ENCODE measurements at regions not wholly inside any gene's neighbourhood (a gene's known extent, or its start where the extent isn't known, plus 50 kb on each side); places are given as distances from the start of the nearest gene placed in this dataset.

DNA sequence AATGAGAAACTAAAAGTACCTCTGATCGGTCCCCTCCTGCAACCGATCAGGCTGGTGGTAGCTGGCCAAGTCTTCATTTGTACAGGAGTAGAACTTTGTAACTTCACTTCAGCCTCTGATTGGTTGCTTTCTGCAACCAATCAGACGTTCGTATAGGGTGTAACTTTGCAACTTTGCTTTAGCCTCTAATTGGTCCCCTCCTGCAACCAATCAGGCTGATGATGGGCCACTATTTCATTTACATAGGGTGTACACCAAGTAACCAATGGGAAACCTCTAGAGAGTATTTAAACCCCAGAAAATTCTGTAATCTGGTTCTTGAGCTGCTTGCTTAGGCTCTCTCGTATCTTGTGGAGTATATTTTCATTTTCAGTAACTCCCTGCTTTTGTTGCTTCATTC lies 445.5 kb downstream of the MED10 start:
- Histone ChIP-seq H3K9ac (ENCODE audit: control insufficient read depth, extremely low read depth, insufficient read depth, low read length) (no peak overlapping the region), H2AFZ (ENCODE audit: control insufficient read depth, low read length) (no peak overlapping the region), H3K9me1 (ENCODE audit: control insufficient read depth, extremely low read depth, insufficient read depth, low read length) (no peaks in the 10 kb centered on the region), H4K20me1 (ENCODE audit: control insufficient read depth, extremely low read depth, insufficient read depth, low read length) (no peaks in the 10 kb centered on the region), H3K4me3 (ENCODE audit: control insufficient read depth in 2 of 3, extremely low read depth in 1 of 3, insufficient read depth in 2 of 3, low read depth in 1 of 3, low read length in 3 of 3) (no peak overlapping the region), H3K4me1 (ENCODE audit: control insufficient read depth, extremely low read depth, insufficient read depth, low read length) (no peaks in the 10 kb centered on the region), H3K79me2 (ENCODE audit: control insufficient read depth, insufficient read depth, low read length) (no peaks in the 10 kb centered on the region), H3K27ac (ENCODE audit: control insufficient read depth, insufficient read depth, low read length) (no peak overlapping the region), H3K9me3 (ENCODE audit: control insufficient read depth, low read depth, low read length) (peaks cover 4% of the 10 kb centered on the region), H3K36me3 (ENCODE audit: control insufficient read depth in 2 of 2, extremely low read depth in 1 of 2, insufficient read depth in 2 of 2, low read length in 2 of 2) (no peaks in the 10 kb centered on the region), H3K4me2 (ENCODE audit: control insufficient read depth, extremely low read depth, insufficient read depth, low read depth, low read length) (no peak overlapping the region), H3K27me3 (ENCODE audit: control insufficient read depth, extremely low read depth, insufficient read depth, low read length) (no peaks in the 10 kb centered on the region)
- FAIRE-seq, result no peak
- DNase-seq (ENCODE audit: low read depth, low spot score), result no peak
- TF ChIP-seq EZH2 (IDR thresholded peaks at IDR 0.05; ENCODE audit: low read length) (no peak), CTCF (optimal IDR thresholded peaks at IDR 0.05 in 1 of 3, IDR thresholded peaks at IDR 0.05 in 1 of 3, conservative IDR thresholded peaks at IDR 0.05 in 1 of 3; ENCODE audit: extremely low read depth in 1 of 3, insufficient read depth in 2 of 3, low read length in 3 of 3) (no peak)
- dilution Hi-C loops (cut with MboI; ENCODE audit: extremely low pct_ligation_motif_present, low sequenced_read_pairs), result no loop called here

GRCh38 chr5:5930561-5930960 lies 447.8 kb downstream of the MED10 start:
- DNase-seq (ENCODE audit: low read depth, low spot score) (no peak), FAIRE-seq (no peak)
- no peak overlapping the region for H3K4me3 ChIP-seq (ENCODE audit: control insufficient read depth in 2 of 3, extremely low read depth in 1 of 3, insufficient read depth in 2 of 3, low read depth in 1 of 3, low read length in 3 of 3)
- H2AFZ ChIP-seq (ENCODE audit: control insufficient read depth, low read length), result no peak overlapping the region
- no peaks in the 10 kb centered on the region for H3K79me2 ChIP-seq (ENCODE audit: control insufficient read depth, insufficient read depth, low read length)
- H3K4me2 ChIP-seq (ENCODE audit: control insufficient read depth, extremely low read depth, insufficient read depth, low read depth, low read length), result no peak overlapping the region
- no peaks in the 10 kb centered on the region for H4K20me1 ChIP-seq (ENCODE audit: control insufficient read depth, extremely low read depth, insufficient read depth, low read length)
- no peak for TF ChIP-seq CTCF (optimal IDR thresholded peaks at IDR 0.05 in 1 of 3, IDR thresholded peaks at IDR 0.05 in 1 of 3, conservative IDR thresholded peaks at IDR 0.05 in 1 of 3; ENCODE audit: extremely low read depth in 1 of 3, insufficient read depth in 2 of 3, low read length in 3 of 3)
- TF ChIP-seq EZH2 (IDR thresholded peaks at IDR 0.05; ENCODE audit: low read length), result no peak
- no peaks in the 10 kb centered on the region for H3K27me3 ChIP-seq (ENCODE audit: control insufficient read depth, extremely low read depth, insufficient read depth, low read length)
- H3K36me3 ChIP-seq (ENCODE audit: control insufficient read depth in 2 of 2, extremely low read depth in 1 of 2, insufficient read depth in 2 of 2, low read length in 2 of 2), result no peaks in the 10 kb centered on the region
- H3K27ac ChIP-seq (ENCODE audit: control insufficient read depth, insufficient read depth, low read length), result no peak overlapping the region
- no peaks in the 10 kb centered on the region for H3K9me1 ChIP-seq (ENCODE audit: control insufficient read depth, extremely low read depth, insufficient read depth, low read length)
- no peak overlapping the region for H3K9ac ChIP-seq (ENCODE audit: control insufficient read depth, extremely low read depth, insufficient read depth, low read length)
- H3K9me3 ChIP-seq (ENCODE audit: control insufficient read depth, low read depth, low read length), result peaks cover 4% of the 10 kb centered on the region
- dilution Hi-C loops (cut with MboI; ENCODE audit: extremely low pct_ligation_motif_present, low sequenced_read_pairs), result no loop called here
- no peaks in the 10 kb centered on the region for H3K4me1 ChIP-seq (ENCODE audit: control insufficient read depth, extremely low read depth, insufficient read depth, low read length)

Data from keratinocyte (primary cell).